Endothelial cell of umbilical vein (primary cell): ENCODE measurements at regions not wholly inside any gene's neighbourhood (a gene's known extent, or its start where the extent isn't known, plus 50 kb on each side); places are given as distances from the start of the nearest gene placed in this dataset.

Source experiments
- BruUV-seq: library from RNA; stranded (reverse); fragments of 400-500 nt; replicated peaks from 2 replicates; lab custom pipeline; 2021; lab: Mats Ljungman, UMichigan
- CTCF ChIA-PET: fragments of 300-600, 350-600 bp; sonication (Branson Sonifier 250); formaldehyde crosslinking; loops from one replicate; lab custom pipeline; 2021; ENCODE audit warnings: antibody characterized with exemption, inconsistent platforms; lab: Charles Lee
- POLR2A ChIA-PET: fragments of 300-600, 350-600 bp; sonication (Branson Sonifier 250); formaldehyde crosslinking; loops from one replicate; lab custom pipeline; 2021; ENCODE audit warnings: antibody characterized with exemption, inconsistent platforms; lab: Charles Lee
- DNase-seq: peaks from one replicate; pipeline ENCODE4 v3.0.0-alpha.2; 2011; ENCODE audit warnings: low read depth, low spot score
- FAIRE-seq: peaks from 2 replicates; lab custom pipeline; 2011; peaks lifted over from hg19 to GRCh38; lab: Jason Lieb, UNC
- H2AFZ ChIP-seq: 2 replicates; pipeline ENCODE4 v1.6.0; 2012; ENCODE audit warnings: low read depth, low read length, control low read depth, inconsistent platforms
- H3K27ac ChIP-seq: 2 replicates; pipeline ENCODE4 v1.5.1; 2011; ENCODE audit warnings: low read depth, mild to moderate bottlenecking, control low read depth, low read length, moderate library complexity; ENCODE audit not compliant: insufficient read depth
- H3K27me3 ChIP-seq, 2 experiments: 2 replicates each; pipeline versions ENCODE4 v1.6.0 to v1.6.1; 2011; ENCODE audit warnings: low read length in 2 of 2, mixed read lengths in 1 of 2; ENCODE audit not compliant: control insufficient read depth in 2 of 2, insufficient read depth in 2 of 2
- H3K36me3 ChIP-seq, 2 experiments: 2 replicates in 1 of 2; 3 replicates in 1 of 2; pipeline ENCODE4 v1.5.1; 2011; ENCODE audit warnings: low read length in 2 of 2, mild to moderate bottlenecking in 1 of 2, moderate library complexity in 1 of 2; ENCODE audit not compliant: control insufficient read depth in 2 of 2, insufficient read depth in 2 of 2; ENCODE audit errors: extremely low read depth in 1 of 2
- H3K4me1 ChIP-seq: 3 replicates; pipeline ENCODE4 v1.5.1; 2011; ENCODE audit warnings: mild to moderate bottlenecking, low read length; ENCODE audit not compliant: control insufficient read depth, insufficient read depth; ENCODE audit errors: extremely low read depth
- H3K4me2 ChIP-seq: 2 replicates; pipeline ENCODE4 v1.6.1; 2011; ENCODE audit warnings: low read length, control low read depth, mixed read lengths; ENCODE audit not compliant: insufficient read depth
- H3K4me3 ChIP-seq, 3 experiments: fragments of 200-600 bp in 1 of 3; sonication (generic), shearing (Covaris generic) in 1 of 3; replicated peaks in 1 of 3; 2 replicates each; pipeline ENCODE4 v1.5.1; 2011 to 2016; ENCODE audit warnings: control low read depth in 3 of 3, low read length in 3 of 3, mild to moderate bottlenecking in 2 of 3, inconsistent platforms in 1 of 3, low read depth in 1 of 3, moderate library complexity in 1 of 3; ENCODE audit not compliant: insufficient read depth in 1 of 3
- H3K79me2 ChIP-seq: 2 replicates; pipeline ENCODE4 v1.6.0; 2012; ENCODE audit warnings: low read length, inconsistent platforms; ENCODE audit not compliant: control insufficient read depth, insufficient read depth
- H3K9ac ChIP-seq: replicated peaks from 2 replicates; pipeline ENCODE3; 2011; ENCODE audit warnings: low read length, control low read depth; ENCODE audit not compliant: insufficient read depth; ENCODE audit errors: extremely low read depth
- H3K9me1 ChIP-seq: replicated peaks from 3 replicates; pipeline ENCODE4 v1.6.0; 2011; ENCODE audit warnings: mild to moderate bottlenecking, low read length; ENCODE audit not compliant: control insufficient read depth, insufficient read depth; ENCODE audit errors: extremely low read depth
- H3K9me3 ChIP-seq: replicated peaks from 2 replicates; pipeline ENCODE4 v1.5.1; 2012; ENCODE audit warnings: low read length, inconsistent platforms; ENCODE audit not compliant: control insufficient read depth, insufficient read depth
- H4K20me1 ChIP-seq: replicated peaks from 2 replicates; pipeline ENCODE3; 2011; ENCODE audit warnings: mild to moderate bottlenecking, low read length; ENCODE audit not compliant: control insufficient read depth, insufficient read depth; ENCODE audit errors: extremely low read depth
- EZH2 ChIP-seq: IDR thresholded peaks from 2 replicates; pipeline ENCODE4 v1.6.1; 2012; ENCODE audit warnings: borderline replicate concordance, low read depth, mild to moderate bottlenecking, moderate library complexity, low read length, inconsistent platforms; ENCODE audit not compliant: severe bottlenecking
- FOS ChIP-seq: IDR thresholded peaks from 2 replicates; pipeline ENCODE4 v1.6.1; 2011; ENCODE audit warnings: mild to moderate bottlenecking, low read length, moderate library complexity, borderline replicate concordance; ENCODE audit not compliant: insufficient read depth
- GATA2 ChIP-seq: IDR thresholded peaks from 2 replicates; pipeline ENCODE4 v1.7.0; 2011; ENCODE audit warnings: low read depth, mild to moderate bottlenecking, moderate library complexity, mixed read lengths, low read length; ENCODE audit not compliant: insufficient read length, insufficient read depth
- JUN ChIP-seq: IDR thresholded peaks from 2 replicates; pipeline ENCODE4 v1.6.1; 2011; ENCODE audit warnings: borderline replicate concordance, low read depth; ENCODE audit not compliant: insufficient read length, insufficient read depth
- MAX ChIP-seq: IDR thresholded peaks from 2 replicates; pipeline ENCODE4 v1.6.1; 2011; ENCODE audit not compliant: insufficient read depth, insufficient read length
- MYC ChIP-seq: IDR thresholded peaks from one replicate; pipeline ENCODE4 v1.6.1; 2011; ENCODE audit warnings: mild to moderate bottlenecking, low read depth, low read length
- POLR2A ChIP-seq: IDR thresholded peaks from 2 replicates; pipeline ENCODE4 v1.6.1; 2012; ENCODE audit warnings: low read depth, mild to moderate bottlenecking, control low read depth, low read length
- POLR2AphosphoS5 ChIP-seq: IDR thresholded peaks from 2 replicates; pipeline ENCODE4 v1.6.1; 2012; ENCODE audit warnings: low read depth, mild to moderate bottlenecking, control low read depth, low read length, moderate library complexity; ENCODE audit not compliant: insufficient read depth
- dilution Hi-C: fragments of 300-500 bp; cut with MboI; formaldehyde crosslinking; loops from one replicate; pipeline ENCODE4 v1.15.0; 2019; ENCODE audit warnings: low sequenced_read_pairs; ENCODE audit not compliant: extremely low pct_ligation_motif_present
- intact Hi-C: fragments of 100-400 bp; cut with micrococcal nuclease; formaldehyde crosslinking; loops from one replicate; pipeline ENCODE4 v1.10.0; 2022
- TF ChIP-seq, protein P1 (sequence below), 2 donors: IDR thresholded peaks; 1 replicate in 1 of 2; 2 replicates in 1 of 2; pipeline ENCODE4 v1.5.1; 2011; ENCODE audit warnings: low read length in 2 of 2, mild to moderate bottlenecking in 2 of 2, moderate library complexity in 2 of 2, control low read depth in 1 of 2, inconsistent platforms in 1 of 2, low read depth in 1 of 2; ENCODE audit not compliant: insufficient read depth in 1 of 2; ENCODE audit errors: extremely low read depth in 1 of 2

DNA sequence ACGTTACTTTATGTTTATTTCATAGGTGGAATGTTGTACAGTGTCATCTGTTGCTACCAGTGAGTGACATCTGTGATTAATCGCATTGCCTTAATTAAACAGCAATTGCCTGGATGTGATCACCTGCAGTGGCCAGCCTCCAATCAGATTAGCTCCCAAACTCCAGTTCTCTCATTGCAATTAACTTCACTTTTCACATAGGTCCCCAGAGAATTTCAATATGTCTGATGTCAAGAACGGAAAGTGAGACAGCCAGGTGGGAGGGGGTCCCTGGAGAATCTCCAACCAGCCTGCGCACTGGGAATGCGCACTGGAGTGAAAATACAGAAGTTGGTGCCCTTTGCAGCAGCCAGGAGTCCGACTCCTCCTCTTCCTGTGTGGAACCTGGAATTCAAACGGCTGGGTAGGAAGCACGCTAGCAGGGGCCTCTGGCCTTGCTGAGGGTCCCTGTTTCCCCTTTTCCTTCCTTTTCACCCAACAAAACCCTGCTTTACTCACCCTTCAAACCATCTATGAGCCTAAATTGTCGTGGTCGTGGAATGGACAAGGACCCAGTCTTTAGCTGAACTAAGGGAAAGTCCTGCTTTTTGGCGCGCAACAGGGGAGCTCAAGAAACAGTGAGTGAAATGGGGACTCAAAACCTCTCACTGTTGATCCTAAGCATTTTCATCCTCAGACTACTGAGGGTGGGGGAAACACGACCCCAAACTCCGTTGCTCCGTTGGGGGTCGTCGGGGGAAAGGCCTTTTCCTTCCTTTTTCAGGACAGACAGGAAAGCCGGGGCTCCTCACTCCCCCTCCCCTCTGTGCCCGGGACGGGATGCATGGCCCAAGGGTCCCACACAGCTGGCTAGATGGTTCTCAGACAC is 1355.5 kb upstream of the LRRTM3 start:
- H3K9me3 ChIP-seq, result no peaks in the 10 kb centered on the region
- H3K4me1 ChIP-seq, result peaks cover 8% of the 10 kb centered on the region
- FAIRE-seq, result peak; percentile 74
- no peaks in the 10 kb centered on the region for H4K20me1 ChIP-seq
- no peaks in the 10 kb centered on the region for H3K27me3 ChIP-seq
- no peaks in the 10 kb centered on the region for H3K9me1 ChIP-seq
- TF ChIP-seq MYC (no peak), GATA2 (no peak), FOS (no peak), POLR2A (no peak)
- peak overlapping the region; percentile 99 for H2AFZ ChIP-seq
- peak overlapping the region; percentile 80 for H3K4me2 ChIP-seq
- ChIA-PET CTCF (interaction anchor here (1.0 to 1.8 kb wide), 2 partner anchors 212 to 229 kb away, joined by 3 to 4 read pairs; no protein-coding TSS in a partner anchor), POLR2A (no interaction called here)
- DNase-seq, result peak; percentile 51
- intact Hi-C loops, result no loop called here
- peak overlapping the region; percentile 76 for H3K9ac ChIP-seq
- no peaks in the 10 kb centered on the region for H3K36me3 ChIP-seq
- TSS peak; percentile 90 for BruUV-seq
- H3K4me3 ChIP-seq, result peak overlapping the region; percentile 53 to 80 (median 68)
- H3K79me2 ChIP-seq, result no peaks in the 10 kb centered on the region
- dilution Hi-C loops, result no loop called here
- peak overlapping the region; percentile 60 for H3K27ac ChIP-seq

DNA sequence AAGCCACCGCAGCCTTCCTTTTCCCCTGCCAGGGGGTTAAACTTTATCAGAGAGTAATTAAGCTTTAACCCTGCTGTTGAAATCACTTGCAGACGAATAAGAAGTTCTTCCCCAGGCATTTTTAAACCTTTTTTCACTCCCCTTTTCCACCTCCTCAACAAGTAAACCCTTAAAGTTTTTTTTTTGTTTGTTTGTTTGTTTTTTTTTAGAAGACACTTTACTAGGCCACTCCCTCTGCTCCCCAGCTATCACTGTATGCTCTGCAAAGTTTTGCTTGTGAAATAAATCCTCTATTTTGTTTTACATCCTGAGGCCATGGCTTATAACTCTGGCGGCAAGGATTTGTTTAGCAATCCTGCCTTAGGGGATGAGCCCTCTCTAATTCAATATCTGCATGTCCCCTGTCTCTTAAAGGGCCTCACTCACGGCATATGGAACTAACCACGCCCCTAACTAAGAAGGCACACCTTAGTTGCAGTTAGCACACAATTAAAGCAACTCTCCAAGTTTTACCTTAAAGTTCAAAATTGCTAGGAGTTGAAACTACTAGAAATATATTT is 1354.7 kb upstream of the LRRTM3 start:
- POLR2A ChIA-PET, result no interaction called here
- Histone ChIP-seq H2AFZ (peak overlapping the region; percentile 99), H3K36me3 (no peaks in the 10 kb centered on the region), H3K27ac (peak overlapping the region; percentile 60), H3K79me2 (no peaks in the 10 kb centered on the region), H3K9me3 (no peaks in the 10 kb centered on the region), H3K4me1 (peaks cover 8% of the 10 kb centered on the region), H3K9ac (peak overlapping the region; percentile 76), H3K27me3 (no peaks in the 10 kb centered on the region), H3K4me3 (peak overlapping the region; percentile 53 to 80 (median 68)), H3K9me1 (no peaks in the 10 kb centered on the region), H4K20me1 (no peaks in the 10 kb centered on the region), H3K4me2 (peak overlapping the region; percentile 80)
- TF ChIP-seq POLR2AphosphoS5 (no peak), FOS (no peak), EZH2 (no peak), GATA2 (no peak), MAX (no peak), POLR2A (no peak), MYC (no peak), JUN (no peak)
- TF ChIP-seq, protein P1, sequence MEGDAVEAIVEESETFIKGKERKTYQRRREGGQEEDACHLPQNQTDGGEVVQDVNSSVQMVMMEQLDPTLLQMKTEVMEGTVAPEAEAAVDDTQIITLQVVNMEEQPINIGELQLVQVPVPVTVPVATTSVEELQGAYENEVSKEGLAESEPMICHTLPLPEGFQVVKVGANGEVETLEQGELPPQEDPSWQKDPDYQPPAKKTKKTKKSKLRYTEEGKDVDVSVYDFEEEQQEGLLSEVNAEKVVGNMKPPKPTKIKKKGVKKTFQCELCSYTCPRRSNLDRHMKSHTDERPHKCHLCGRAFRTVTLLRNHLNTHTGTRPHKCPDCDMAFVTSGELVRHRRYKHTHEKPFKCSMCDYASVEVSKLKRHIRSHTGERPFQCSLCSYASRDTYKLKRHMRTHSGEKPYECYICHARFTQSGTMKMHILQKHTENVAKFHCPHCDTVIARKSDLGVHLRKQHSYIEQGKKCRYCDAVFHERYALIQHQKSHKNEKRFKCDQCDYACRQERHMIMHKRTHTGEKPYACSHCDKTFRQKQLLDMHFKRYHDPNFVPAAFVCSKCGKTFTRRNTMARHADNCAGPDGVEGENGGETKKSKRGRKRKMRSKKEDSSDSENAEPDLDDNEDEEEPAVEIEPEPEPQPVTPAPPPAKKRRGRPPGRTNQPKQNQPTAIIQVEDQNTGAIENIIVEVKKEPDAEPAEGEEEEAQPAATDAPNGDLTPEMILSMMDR (IDR thresholded peaks at IDR 0.05; ENCODE audit: extremely low read depth in 1 of 2, insufficient read depth in 1 of 2, low read depth in 1 of 2, low read length in 2 of 2), result no peak
- CTCF ChIA-PET, result interaction anchor here (1.0 to 1.8 kb wide), 2 partner anchors 213 to 229 kb away, joined by 3 to 4 read pairs; no protein-coding TSS in a partner anchor
- no TSS peak for BruUV-seq
- intact Hi-C loops, result no loop called here
- dilution Hi-C loops, result no loop called here
- FAIRE-seq (no peak), DNase-seq (peak; percentile 6)
